ENCODE measurements at regions not wholly inside any gene's neighbourhood (a gene's known extent, or its start where the extent isn't known, plus 50 kb on each side); places are given as distances from the start of the nearest gene placed in this dataset.
"Not testable (repeated sequence)": the region's sequence is repeated elsewhere in the genome, so short reads cannot be mapped to it uniquely, and the experiment has no call there.

DNA sequence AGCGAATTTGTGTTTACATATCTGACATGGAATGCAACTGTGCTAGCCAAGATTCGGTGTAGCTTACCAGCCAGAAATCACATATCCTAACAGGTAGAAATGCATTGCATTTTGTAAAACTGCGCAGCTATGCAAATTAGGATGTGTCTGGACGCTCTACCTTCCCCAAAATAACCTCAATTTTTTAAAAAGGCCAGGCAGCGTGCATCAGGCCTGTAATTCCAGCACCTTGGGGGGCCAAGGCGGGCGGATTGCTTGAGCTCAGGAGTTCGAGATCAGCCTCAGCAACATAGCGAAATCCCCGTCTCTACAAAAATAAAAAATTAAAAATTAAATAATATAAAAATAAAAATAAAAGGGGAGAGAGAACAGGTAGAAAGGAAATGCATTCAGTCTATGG is 305.0 kb downstream of the TYW1 start:
- DNase-seq, result no peak

- peak; percentile 100 for DNase-seq
These were observed 305.7 kb downstream of the TYW1 start for GRCh38 chr7:67302113-67303039.

- not testable (repeated sequence) for DNase-seq
These were observed 308.2 kb downstream of the TYW1 start for GRCh38 chr7:67304846-67305245.

DNA sequence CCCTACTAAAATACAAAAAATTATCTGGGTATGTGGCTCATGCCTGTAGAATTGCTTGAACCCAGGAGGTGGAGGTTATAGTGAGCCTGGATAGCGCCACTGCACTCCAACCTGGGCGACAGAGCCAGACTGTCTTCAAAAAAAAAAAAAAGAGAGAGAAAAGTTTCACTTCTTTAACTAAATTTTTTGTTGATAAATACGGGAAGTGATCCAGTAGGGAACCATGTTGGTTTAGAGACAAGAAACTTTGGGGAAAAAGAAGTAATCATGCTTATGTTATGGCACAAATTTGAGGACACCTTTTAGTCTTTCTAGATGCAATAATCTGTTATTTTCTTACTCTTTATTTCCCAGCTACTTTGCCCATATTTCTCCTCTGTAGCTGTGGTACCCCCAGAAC is 309.7 kb downstream of the TYW1 start:
- no peak for DNase-seq

DNA sequence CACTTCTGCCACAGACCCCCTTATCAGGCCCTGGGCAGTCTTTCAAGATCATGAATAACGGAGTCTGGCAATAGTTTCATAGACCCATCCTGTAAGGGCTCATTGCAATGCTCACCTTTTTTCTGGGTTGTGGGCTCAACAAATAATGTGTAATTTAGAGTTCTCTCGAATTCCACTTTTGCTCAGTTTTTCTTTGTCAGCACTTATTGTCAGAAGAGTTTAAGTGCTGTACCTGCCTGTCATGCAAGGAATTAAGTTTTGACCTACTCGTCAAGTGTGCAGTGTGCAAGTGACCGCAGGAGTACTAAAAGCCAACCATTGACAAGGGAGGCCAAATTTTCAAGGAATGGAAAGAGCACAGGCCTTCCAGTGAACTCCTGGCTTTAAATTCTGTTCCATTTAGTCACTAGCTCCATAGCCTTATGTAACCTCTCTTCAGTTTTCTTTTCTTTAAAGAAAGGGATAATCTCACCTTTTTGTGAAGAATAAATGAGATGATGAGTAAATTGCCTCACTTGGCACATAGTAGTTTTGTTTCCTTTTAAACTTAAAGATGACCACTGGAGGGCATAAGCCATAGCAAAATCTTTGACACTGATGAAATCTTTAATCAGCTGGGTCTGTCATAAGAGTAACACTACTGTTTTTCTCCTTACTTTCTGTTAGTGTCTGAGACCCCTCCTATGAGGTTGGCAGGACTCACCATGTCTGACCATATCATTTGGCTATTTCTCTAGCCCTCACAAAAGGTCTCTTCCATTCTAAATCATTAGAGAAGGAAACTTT is 313.3 kb downstream of the TYW1 start:
- no peak for DNase-seq

GRCh38 chr7:67311901-67312300 is 315.3 kb downstream of the TYW1 start:
- no peak for DNase-seq

- no peak for DNase-seq
These were observed 316.6 kb downstream of the TYW1 start for GRCh38 chr7:67313213-67313612.

DNA sequence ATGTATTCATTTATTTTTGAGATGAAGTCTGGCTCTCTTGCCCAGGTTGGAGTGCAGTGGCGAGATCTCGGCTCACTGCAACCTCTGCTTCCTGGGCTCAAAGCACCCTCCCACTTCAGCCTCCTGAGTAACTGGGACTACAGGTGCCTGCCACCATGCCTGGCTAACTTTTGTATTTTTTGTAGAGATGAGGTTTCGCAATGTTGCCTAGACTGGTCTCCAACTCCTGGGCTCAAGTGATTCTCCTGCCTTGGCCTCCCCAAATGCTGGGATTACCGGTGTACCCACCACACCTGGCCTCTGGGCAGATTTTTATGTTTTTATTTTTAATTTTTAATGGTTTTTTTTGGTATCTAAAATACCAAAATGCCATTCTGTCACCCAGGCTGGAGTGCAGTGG is 320.3 kb downstream of the TYW1 start:
- not testable (repeated sequence) for DNase-seq

DNA sequence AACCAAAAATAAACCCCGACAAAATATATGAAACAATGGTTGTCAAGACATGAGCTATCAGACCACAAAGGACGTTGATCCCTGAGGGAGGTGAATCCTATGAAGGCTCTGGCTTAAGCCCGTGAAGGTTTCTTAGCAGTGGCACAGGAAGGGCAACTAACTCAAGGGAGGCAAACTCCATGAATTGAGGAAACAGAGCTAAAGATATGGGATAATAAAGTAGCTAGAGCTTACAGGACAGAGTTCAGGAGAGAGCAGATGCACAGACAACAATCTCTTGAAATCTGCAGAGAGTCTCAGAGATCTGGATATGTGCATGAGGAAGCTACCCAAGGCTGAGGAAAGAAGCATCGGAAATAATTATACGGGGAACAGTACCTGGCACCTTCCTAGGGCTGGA is 331.6 kb downstream of the TYW1 start:
- not testable (repeated sequence) for DNase-seq

DNA sequence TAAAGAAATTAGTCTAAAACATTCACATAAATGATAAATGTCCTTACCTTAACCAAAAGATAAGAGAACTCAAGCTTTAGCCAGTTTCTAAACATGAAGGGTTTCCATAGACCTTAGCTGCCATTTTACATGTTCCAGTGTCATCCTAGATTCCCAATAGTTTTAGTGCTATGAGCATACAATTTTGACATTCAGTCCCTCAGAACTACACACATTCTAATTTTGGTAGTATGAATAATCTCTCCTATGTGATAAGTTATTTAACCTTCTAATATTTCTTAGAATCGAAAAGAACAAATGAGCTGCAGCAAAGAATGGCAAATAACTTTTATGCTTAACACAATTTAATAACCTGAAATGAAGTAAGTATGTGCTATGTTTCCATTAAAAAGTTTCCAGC is 338.5 kb downstream of the TYW1 start:
- DNase-seq, result not testable (repeated sequence)

DNA sequence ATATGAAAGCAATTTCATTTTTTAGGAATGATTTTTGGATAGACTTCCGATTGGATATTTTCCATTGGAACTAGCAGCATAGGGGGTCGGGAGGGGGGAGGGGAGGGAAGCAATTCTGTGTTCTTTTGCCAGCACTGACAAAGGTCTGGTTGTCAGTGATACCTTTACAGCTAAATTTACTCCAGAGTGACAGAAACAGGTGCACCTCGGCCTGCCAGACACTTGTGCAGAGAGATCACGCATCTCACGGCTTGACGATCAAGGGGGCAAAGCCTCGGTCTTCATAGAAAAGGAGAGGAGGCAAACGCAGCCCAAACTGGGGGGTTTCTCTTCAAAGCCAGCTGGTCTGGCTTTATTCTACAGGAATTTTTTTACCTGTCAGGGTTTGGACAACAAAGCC is 339.0 kb downstream of the TYW1 start:
- not testable (repeated sequence) for DNase-seq

GRCh38 chr7:67338545-67338944 is 341.9 kb downstream of the TYW1 start:
- DNase-seq, result not testable (repeated sequence)

- no peak for DNase-seq
These were observed 344.6 kb downstream of the TYW1 start for GRCh38 chr7:67341153-67341768.

GRCh38 chr7:67343114-67343513 is 346.5 kb downstream of the TYW1 start:
- DNase-seq, result no peak

DNA sequence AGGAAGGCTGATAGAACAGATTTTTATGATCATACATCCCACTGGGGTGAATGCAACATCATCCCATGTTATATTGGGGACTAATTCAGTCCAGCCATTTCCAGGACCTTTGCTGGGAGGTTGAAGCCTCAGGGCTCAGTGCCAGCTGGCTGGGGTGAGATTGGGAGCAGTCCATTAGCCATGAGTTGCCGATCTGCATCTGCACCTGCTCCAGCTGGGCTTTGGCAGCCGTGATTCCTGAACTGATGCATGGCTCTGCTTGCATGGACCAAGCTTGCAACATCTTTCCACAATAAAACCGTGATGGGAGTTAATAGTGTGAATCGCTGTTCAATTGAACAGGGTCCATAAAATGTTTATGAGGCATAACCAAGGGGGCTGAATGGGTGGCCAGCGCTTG is 346.9 kb downstream of the TYW1 start:
- no peak for DNase-seq

- DNase-seq, result no peak
These were observed 348.0 kb downstream of the TYW1 start for GRCh38 chr7:67344481-67345193.

DNA sequence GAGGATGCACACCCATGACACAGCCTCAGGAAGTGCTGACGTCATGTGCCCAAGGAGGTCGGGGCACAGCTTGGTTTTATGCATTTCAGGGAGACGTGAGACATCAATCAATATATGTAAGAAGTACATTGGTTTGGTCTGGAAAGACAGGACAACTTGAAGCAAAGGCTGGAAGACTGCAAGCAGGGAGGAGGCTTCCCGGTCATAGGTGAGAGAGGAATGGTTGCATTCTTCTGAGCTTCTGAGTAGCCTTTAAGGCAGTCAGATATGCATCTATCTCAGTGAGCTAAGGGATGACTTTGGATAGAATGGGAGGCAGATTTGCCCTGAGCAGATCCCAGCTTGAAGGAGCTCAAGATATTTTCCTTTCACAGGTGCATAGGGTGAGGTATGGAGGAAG is 349.5 kb downstream of the TYW1 start:
- DNase-seq, result no peak

DNA sequence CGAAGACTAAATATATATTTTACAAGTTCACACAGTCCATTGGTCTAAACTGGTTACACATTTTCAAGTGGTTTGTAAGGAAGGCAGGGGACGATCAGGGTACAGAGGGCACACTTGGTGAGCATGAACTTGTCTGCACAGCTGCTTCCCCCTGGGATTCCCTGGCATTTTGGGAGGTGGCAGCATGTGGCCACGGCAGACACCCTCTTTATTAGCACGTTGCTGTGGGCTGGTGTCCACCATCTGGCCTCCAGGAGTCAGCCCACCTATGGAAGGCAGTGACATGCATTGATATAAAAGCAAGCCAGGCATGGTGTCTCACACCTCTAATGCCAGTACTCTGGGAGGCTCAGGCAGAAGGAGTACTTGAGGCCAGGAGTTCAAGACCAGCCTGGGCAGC is 350.2 kb downstream of the TYW1 start:
- no peak for DNase-seq

DNA sequence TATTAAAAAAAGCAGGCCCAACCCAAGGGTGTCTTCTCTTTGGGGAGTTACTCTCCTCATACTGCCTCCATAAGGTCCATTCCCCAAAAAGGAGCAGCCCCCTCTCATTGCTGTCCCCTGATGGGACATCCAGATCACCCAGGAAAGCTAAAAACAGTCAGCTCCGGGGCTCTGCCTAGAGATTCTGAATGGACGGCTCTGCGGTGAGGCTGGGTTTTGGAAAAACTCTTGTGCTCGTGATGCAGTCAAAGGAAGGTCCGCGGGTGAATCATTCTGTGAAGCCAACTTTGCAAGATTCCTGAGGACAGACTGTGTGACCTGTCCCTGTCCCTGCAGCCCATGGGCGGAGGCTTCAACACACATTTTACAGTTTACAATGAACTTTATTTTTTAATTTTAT is 351.5 kb downstream of the TYW1 start:
- no peak for DNase-seq

DNA sequence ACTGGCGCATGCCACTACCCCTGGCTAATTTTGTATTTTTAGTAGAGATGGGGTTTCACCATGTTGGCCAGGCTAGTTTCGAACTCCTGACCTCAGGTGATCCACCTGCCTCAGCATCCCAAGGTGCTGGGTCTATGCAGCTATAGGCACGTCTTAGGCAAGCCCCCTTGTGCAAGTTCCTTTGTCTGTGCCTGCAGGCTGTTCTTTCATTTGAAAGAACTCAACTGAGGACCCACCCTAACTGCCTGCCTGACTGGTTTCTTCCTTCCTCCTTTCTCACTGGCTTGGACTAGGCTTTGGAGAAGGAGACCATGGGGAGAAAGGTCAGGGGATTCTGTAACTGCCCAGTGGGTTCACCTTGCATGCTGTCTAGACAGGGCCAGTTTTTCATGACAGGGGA is 361.0 kb downstream of the TYW1 start:
- not testable (repeated sequence) for DNase-seq

- DNase-seq, result not testable (repeated sequence)
These were observed 361.7 kb downstream of the TYW1 start for GRCh38 chr7:67358316-67358715.

DNA sequence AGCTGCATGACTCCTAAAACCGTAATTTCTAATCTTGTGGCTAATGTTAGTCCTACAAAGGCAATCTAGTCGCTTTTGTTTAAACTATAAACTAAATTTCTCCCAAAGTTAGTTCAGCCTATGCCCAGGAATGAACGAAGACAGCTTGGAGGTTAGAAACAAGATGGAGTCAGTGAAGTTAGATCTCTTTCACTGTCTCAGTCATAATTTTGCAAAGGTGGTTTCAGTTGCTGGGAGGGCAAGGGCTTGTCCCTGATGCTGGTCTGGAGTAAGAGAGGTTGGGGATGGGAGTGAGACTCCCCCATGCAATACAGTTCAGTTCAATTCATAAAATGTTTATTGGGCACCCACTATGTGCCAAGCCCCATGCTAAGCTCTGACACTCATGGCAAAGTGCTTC is 362.1 kb downstream of the TYW1 start:
- not testable (repeated sequence) for DNase-seq

- peak; percentile 28 for DNase-seq
These were observed 363.3 kb downstream of the TYW1 start for GRCh38 chr7:67359900-67360299.
